ENCODE measurements at regions not wholly inside any gene's neighbourhood (a gene's known extent, or its start where the extent isn't known, plus 50 kb on each side); places are given as distances from the start of the nearest gene placed in this dataset.

DNA sequence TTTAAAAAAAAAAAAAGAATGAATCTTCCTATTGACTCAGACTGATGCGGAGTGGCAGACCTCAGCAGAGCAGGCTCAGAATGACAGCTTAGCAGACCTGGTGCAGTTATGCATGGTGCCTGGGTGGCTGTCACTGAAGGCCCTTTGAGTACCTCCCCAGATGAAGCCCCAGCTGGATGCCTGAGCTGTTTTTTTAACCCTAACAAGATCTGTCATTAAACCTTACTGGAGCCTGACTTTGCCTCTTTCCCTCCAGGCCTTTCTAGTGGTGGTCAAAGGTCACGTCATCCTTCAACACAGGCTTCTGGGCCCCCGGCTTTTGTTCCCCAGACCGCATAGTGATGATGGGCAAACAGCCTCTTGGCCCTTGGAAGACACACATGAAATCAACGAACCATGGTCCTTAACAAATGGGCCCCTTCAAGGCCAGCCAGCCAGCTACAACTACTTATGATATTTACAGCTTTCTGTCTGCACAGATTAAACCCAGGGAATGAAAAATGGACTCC, 138.3 kb upstream of the CYP1B1 start:
- TF ChIP-seq, protein P1, sequence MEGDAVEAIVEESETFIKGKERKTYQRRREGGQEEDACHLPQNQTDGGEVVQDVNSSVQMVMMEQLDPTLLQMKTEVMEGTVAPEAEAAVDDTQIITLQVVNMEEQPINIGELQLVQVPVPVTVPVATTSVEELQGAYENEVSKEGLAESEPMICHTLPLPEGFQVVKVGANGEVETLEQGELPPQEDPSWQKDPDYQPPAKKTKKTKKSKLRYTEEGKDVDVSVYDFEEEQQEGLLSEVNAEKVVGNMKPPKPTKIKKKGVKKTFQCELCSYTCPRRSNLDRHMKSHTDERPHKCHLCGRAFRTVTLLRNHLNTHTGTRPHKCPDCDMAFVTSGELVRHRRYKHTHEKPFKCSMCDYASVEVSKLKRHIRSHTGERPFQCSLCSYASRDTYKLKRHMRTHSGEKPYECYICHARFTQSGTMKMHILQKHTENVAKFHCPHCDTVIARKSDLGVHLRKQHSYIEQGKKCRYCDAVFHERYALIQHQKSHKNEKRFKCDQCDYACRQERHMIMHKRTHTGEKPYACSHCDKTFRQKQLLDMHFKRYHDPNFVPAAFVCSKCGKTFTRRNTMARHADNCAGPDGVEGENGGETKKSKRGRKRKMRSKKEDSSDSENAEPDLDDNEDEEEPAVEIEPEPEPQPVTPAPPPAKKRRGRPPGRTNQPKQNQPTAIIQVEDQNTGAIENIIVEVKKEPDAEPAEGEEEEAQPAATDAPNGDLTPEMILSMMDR (IDR thresholded peaks at IDR 0.05): no peak
- TF ChIP-seq POLR2A (IDR thresholded peaks at IDR 0.05): no peak
